MCF 10A (cell line): ENCODE measurements at regions not wholly inside any gene's neighbourhood (a gene's known extent, or its start where the extent isn't known, plus 50 kb on each side); places are given as distances from the start of the nearest gene placed in this dataset.

Experiments
- BruUV-seq: library from RNA; stranded (reverse); fragments of 400-500 nt; replicated peaks from 2 replicates; lab custom pipeline; 2021; lab: Mats Ljungman, UMichigan
- CTCF ChIA-PET: fragments of 300-600 bp; sonication (Branson Sonifier 250); formaldehyde crosslinking; extraction: SDS; loops from one replicate; lab custom pipeline; 2021; ENCODE audit warnings: antibody characterized with exemption, inconsistent platforms; lab: Yijun Ruan, JAX
- POLR2A ChIA-PET: fragments of 300-600, 350-650 bp; sonication (Branson Sonifier 250); formaldehyde crosslinking; extraction: SDS; loops from one replicate; lab custom pipeline; 2020; ENCODE audit warnings: antibody characterized with exemption, inconsistent platforms; lab: Yijun Ruan, JAX
- DNase-seq: peaks from one replicate; pipeline ENCODE4 v3.0.0-alpha.2; 2018; ENCODE audit not compliant: unreplicated experiment
- H3K27ac Mint-ChIP-seq: one replicate; pipeline ENCODE4 v1.8.0; 2022; ENCODE audit warnings: mild to moderate bottlenecking, low read depth, mixed read lengths; ENCODE audit not compliant: unreplicated experiment
- H3K27me3 Mint-ChIP-seq: one replicate; pipeline ENCODE4 v1.8.0; 2022; ENCODE audit warnings: mixed read lengths; ENCODE audit not compliant: insufficient read depth, unreplicated experiment
- H3K36me3 Mint-ChIP-seq: one replicate; pipeline ENCODE4 v1.8.0; 2022; ENCODE audit warnings: mild to moderate bottlenecking, moderate library complexity, mixed read lengths; ENCODE audit not compliant: insufficient read depth, unreplicated experiment
- H3K4me1 Mint-ChIP-seq: one replicate; pipeline ENCODE4 v1.8.0; 2022; ENCODE audit warnings: mixed read lengths; ENCODE audit not compliant: insufficient read depth, unreplicated experiment
- H3K4me3 Mint-ChIP-seq: one replicate; pipeline ENCODE4 v1.8.0; 2022; ENCODE audit warnings: mild to moderate bottlenecking, moderate library complexity, mixed read lengths; ENCODE audit not compliant: unreplicated experiment
- H3K9me3 Mint-ChIP-seq: one replicate; pipeline ENCODE4 v1.8.0; 2022; ENCODE audit warnings: mixed read lengths; ENCODE audit not compliant: unreplicated experiment
- intact Hi-C: fragments of 100-400 bp; cut with micrococcal nuclease; formaldehyde crosslinking; loops from 2 replicates; pipeline ENCODE4 v1.14.1; 2022
- TF ChIP-seq, protein P1 (sequence below): fragments of 200-600 bp; IDR thresholded peaks from one replicate; pipeline ENCODE4 v1.8.0; 2022; ENCODE audit warnings: antibody characterized with exemption, mild to moderate bottlenecking; ENCODE audit not compliant: unreplicated experiment

DNA sequence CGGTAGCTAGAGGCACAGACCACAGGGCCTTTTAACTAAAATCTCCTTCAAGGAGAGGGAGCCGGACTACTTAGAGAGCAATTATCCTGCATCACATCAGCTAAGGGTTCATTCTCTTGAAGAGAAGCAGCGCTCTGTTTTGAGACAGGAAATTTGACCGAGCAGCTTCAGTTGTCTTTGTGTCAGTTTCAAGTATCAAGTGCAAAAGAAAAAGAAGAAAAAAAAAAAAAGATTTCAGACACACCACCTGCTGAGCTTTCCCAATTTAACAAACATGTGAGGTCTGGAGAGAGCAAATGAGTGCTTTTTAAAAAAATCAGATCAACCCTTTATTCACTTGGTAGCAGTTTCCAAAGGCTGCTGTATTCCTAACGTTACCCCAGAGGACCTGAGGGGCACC, 273.5 kb upstream of the POU3F2 start:
- Mint-ChIP-seq H3K36me3 (no peaks in the 10 kb centered on the region), H3K9me3 (peaks cover 7% of the 10 kb centered on the region), H3K27ac (no peak overlapping the region), H3K4me3 (no peak overlapping the region), H3K27me3 (peaks cover 51% of the 10 kb centered on the region), H3K4me1 (no peaks in the 10 kb centered on the region)
- TF ChIP-seq, protein P1, sequence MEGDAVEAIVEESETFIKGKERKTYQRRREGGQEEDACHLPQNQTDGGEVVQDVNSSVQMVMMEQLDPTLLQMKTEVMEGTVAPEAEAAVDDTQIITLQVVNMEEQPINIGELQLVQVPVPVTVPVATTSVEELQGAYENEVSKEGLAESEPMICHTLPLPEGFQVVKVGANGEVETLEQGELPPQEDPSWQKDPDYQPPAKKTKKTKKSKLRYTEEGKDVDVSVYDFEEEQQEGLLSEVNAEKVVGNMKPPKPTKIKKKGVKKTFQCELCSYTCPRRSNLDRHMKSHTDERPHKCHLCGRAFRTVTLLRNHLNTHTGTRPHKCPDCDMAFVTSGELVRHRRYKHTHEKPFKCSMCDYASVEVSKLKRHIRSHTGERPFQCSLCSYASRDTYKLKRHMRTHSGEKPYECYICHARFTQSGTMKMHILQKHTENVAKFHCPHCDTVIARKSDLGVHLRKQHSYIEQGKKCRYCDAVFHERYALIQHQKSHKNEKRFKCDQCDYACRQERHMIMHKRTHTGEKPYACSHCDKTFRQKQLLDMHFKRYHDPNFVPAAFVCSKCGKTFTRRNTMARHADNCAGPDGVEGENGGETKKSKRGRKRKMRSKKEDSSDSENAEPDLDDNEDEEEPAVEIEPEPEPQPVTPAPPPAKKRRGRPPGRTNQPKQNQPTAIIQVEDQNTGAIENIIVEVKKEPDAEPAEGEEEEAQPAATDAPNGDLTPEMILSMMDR: no peak
- DNase-seq: no peak
- ChIA-PET POLR2A (interaction anchor here (0.9 kb wide), 1 partner anchor 14 kb away, joined by 3 read pairs; no protein-coding TSS in a partner anchor), CTCF (interaction anchor here (0.5 kb wide), 1 partner anchor 13 kb away, joined by 3 read pairs; no protein-coding TSS in a partner anchor)
- BruUV-seq: no TSS peak
- intact Hi-C loops: no loop called here

DNA sequence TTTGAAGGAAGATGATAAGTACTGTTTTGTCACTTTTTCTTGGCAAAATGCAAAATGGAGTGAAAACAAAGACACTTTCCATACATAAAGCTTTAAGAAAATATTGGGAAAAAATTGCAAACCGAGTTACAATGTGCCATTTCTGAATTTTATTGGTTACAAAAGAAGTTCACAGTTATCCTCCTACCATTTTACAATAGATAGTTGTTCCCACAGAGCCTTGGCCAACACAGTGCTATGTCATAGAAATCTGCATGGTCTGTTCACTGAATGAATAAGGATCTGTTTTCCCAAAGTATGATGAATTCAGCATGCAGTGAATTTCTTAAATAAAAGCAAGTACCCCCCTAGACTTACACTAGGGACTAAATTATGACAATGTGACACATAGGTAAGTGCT, 268.2 kb upstream of the POU3F2 start:
- Mint-ChIP-seq H3K9me3 (peaks cover 7% of the 10 kb centered on the region), H3K36me3 (no peaks in the 10 kb centered on the region), H3K27ac (no peak overlapping the region), H3K27me3 (peaks cover 22% of the 10 kb centered on the region), H3K4me3 (no peak overlapping the region), H3K4me1 (no peaks in the 10 kb centered on the region)
- no peak for DNase-seq
- intact Hi-C loops: no loop called here
- CTCF ChIA-PET: interaction anchor here (1.0 kb wide), 1 partner anchor 9 kb away, joined by 3 read pairs; no protein-coding TSS in a partner anchor
- TF ChIP-seq, protein P1: no peak
- no TSS peak for BruUV-seq
- POLR2A ChIA-PET: interaction anchor here (0.6 kb wide), 1 partner anchor 1187 kb away, joined by 3 read pairs; no protein-coding TSS in a partner anchor

DNA sequence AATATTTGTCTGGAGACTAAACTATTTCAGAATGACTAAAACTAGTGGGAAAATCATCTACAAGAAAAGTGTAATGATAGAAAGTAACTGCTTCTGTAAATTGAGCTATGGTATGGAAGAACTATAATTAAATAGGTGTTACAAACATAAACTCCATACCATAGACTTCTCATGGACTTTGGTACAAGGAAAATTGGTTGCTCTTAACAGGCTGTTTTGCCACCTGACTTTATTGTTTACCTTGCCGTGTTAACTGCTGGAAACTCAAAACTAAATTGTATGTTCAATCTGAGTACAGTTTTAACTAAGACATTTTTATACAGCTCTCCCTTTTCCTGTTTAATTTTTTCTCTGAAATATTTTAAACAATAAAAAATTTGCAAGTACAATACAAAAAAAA, 261.8 kb upstream of the POU3F2 start:
- Mint-ChIP-seq H3K4me3 (no peak overlapping the region), H3K4me1 (no peaks in the 10 kb centered on the region), H3K36me3 (no peaks in the 10 kb centered on the region), H3K27me3 (no peaks in the 10 kb centered on the region), H3K9me3 (no peaks in the 10 kb centered on the region), H3K27ac (no peak overlapping the region)
- ChIA-PET POLR2A (no interaction called here), CTCF (interaction anchor here (0.5 to 0.6 kb wide), 2 partner anchors 217 to 662 kb away, joined by 3 read pairs; no protein-coding TSS in a partner anchor)
- no TSS peak for BruUV-seq
- no peak for DNase-seq
- TF ChIP-seq, protein P1: no peak
- intact Hi-C loops: no loop called here

DNA sequence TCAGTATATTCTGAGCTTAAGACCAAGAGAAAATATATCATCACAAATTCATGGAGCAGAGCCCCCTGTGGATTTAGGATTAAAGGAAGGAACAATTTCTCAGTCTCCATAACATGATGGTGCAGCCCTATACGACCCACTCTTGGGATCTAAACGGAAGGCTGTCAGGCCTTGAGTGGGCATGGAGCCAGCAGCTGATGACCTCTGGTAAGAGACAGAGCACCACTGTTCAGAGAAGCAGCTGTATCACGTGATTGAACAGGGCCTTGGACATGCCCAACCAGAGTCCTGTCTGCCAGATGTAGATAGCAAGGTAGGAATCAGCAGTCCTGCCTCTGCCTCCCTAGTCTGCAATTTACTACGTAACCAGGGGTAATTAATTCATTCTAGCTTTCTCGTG, 259.4 kb upstream of the POU3F2 start:
- Mint-ChIP-seq H3K4me3 (no peak overlapping the region), H3K36me3 (no peaks in the 10 kb centered on the region), H3K27ac (no peak overlapping the region), H3K27me3 (peaks cover 18% of the 10 kb centered on the region), H3K9me3 (no peaks in the 10 kb centered on the region), H3K4me1 (no peaks in the 10 kb centered on the region)
- DNase-seq: no peak
- no TSS peak for BruUV-seq
- POLR2A ChIA-PET: interaction anchor here (1.0 kb wide), 1 partner anchor 14 kb away, joined by 3 read pairs; no protein-coding TSS in a partner anchor
- TF ChIP-seq, protein P1: no peak
- CTCF ChIA-PET: interaction anchor here (0.6 to 1.0 kb wide), 2 partner anchors 9 to 1665 kb away, joined by 3 read pairs; no protein-coding TSS in a partner anchor
- intact Hi-C loops: no loop called here
